ENCODE measurements at regions not wholly inside any gene's neighbourhood (a gene's known extent, or its start where the extent isn't known, plus 50 kb on each side); places are given as distances from the start of the nearest gene placed in this dataset.

DNA sequence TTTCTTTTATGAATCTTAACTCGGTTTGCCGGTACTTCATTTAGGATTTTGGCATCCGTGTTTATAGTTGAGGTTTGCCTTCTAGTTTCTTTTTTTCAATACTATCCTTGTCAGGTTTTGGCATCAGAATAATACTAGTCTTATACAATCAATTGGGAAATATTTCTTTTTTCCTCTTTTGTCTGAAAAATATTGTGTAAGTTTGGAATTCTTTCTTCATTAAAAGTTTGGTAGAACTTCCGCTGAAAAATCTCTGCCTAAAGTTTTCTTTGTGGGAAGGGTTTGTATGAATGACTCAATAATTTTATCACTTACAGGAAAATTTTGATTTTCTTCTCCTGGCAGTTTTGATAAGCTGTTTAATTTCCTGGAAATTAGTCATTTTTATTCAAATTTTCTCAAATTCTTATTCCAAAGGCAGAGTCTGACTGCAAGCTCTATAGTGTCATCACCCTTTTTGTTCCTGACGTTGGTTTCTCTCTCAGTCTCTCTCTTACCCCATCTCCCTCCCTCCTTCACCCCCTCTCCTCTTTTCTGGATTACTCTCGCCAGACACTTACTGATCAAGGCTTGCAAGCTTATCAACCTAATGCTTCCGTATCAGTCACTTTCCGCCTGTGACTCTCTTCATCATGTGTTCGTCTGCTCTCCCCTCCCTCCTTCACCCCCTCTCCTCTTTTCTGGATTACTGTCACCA, 555.7 kb downstream of the TBC1D22A start:
- WGBS, 2 experiments (ENCODE audit: extremely low coverage in 2 of 2, insufficient read length in 1 of 2) = 18% methylated on average over 3 of the region's 9 CpGs; no CpG with 5 or more reads in 1 of the 2 experiments
- Histone ChIP-seq H4K5ac (ENCODE audit: low read depth, low read length) (no peak overlapping the region), H4K91ac (ENCODE audit: insufficient read depth, low read depth, low read length) (no peak overlapping the region), H3K4me3 (ENCODE audit: insufficient read depth, low read depth, low read length) (no peak overlapping the region), H2BK120ac (ENCODE audit: low read depth, low read length) (no peak overlapping the region), H3K79me1 (ENCODE audit: low read depth in 1 of 2, low read length in 2 of 2) (no peaks in the 10 kb centered on the region), H2AFZ (replicated peaks; ENCODE audit: low read length, poor library complexity) (peak overlapping the region; percentile 41), H2AK9ac (replicated peaks; ENCODE audit: low read depth, low read length, poor library complexity) (no peak overlapping the region), H3K4ac (ENCODE audit: low read depth, low read length) (no peak overlapping the region), H2BK5ac (ENCODE audit: low read depth, low read length, poor library complexity, severe bottlenecking) (no peak overlapping the region), H3K56ac (ENCODE audit: extremely low read depth, insufficient read depth, low read length) (no peak overlapping the region), H4K20me1 (ENCODE audit: insufficient read depth, low read length) (no peaks in the 10 kb centered on the region), H3K4me1 (ENCODE audit: control insufficient read depth, insufficient read depth, low read length) (no peaks in the 10 kb centered on the region), H3K14ac (replicated peaks; ENCODE audit: low read depth, low read length) (no peak overlapping the region), H3K27ac (ENCODE audit: insufficient read depth, low read length) (no peak overlapping the region), H3K27me3 (ENCODE audit: control insufficient read depth, insufficient read depth, low read length) (peaks cover 2% of the 10 kb centered on the region; the same call in 1 of the 2 replicates), H2AK5ac (ENCODE audit: low read depth, low read length) (no peak overlapping the region), H2BK20ac (ENCODE audit: low read depth, low read length) (no peak overlapping the region), H3K9me3 (ENCODE audit: control insufficient read depth, insufficient read depth, low read length) (peaks cover 2% of the 10 kb centered on the region), H3K4me2 (ENCODE audit: low read depth, low read length) (no peak overlapping the region), H4K8ac (ENCODE audit: low read depth in 2 of 2, low read length in 2 of 2) (no peak overlapping the region), H2BK15ac (ENCODE audit: low read depth, low read length) (no peak overlapping the region), H3K36me3 (ENCODE audit: control insufficient read depth, insufficient read depth, low read length) (no peaks in the 10 kb centered on the region), H3K23ac (ENCODE audit: low read depth, low read length) (no peak overlapping the region), H3K9me1 (ENCODE audit: insufficient read depth, low read length) (no peaks in the 10 kb centered on the region), H3K18ac (ENCODE audit: low read depth, low read length) (no peak overlapping the region), H3K9ac (ENCODE audit: low read depth, low read length) (no peak overlapping the region)
- intact Hi-C loops (cut with micrococcal nuclease) (no loop called here), in situ Hi-C loops (cut with MboI; ENCODE audit: low sequenced_read_pairs) (no loop called here), dilution Hi-C loops (cut with HindIII; ENCODE audit: low sequenced_read_pairs, unreplicated experiment) (no loop called here)
- DNase-seq = no peak
- no peak for ATAC-seq (ENCODE audit: low read depth)
- TF ChIP-seq, protein P1, sequence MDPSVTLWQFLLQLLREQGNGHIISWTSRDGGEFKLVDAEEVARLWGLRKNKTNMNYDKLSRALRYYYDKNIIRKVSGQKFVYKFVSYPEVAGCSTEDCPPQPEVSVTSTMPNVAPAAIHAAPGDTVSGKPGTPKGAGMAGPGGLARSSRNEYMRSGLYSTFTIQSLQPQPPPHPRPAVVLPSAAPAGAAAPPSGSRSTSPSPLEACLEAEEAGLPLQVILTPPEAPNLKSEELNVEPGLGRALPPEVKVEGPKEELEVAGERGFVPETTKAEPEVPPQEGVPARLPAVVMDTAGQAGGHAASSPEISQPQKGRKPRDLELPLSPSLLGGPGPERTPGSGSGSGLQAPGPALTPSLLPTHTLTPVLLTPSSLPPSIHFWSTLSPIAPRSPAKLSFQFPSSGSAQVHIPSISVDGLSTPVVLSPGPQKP (IDR thresholded peaks at IDR 0.05; ENCODE audit: borderline replicate concordance, low read depth, low read length) = no peak
- no peak for TF ChIP-seq CHD1 (IDR thresholded peaks at IDR 0.05; ENCODE audit: low read depth, low read length)
- TF ChIP-seq MAZ (IDR thresholded peaks at IDR 0.05; ENCODE audit: borderline replicate concordance, low read depth, low read length) = no peak
- TF ChIP-seq, protein P2, sequence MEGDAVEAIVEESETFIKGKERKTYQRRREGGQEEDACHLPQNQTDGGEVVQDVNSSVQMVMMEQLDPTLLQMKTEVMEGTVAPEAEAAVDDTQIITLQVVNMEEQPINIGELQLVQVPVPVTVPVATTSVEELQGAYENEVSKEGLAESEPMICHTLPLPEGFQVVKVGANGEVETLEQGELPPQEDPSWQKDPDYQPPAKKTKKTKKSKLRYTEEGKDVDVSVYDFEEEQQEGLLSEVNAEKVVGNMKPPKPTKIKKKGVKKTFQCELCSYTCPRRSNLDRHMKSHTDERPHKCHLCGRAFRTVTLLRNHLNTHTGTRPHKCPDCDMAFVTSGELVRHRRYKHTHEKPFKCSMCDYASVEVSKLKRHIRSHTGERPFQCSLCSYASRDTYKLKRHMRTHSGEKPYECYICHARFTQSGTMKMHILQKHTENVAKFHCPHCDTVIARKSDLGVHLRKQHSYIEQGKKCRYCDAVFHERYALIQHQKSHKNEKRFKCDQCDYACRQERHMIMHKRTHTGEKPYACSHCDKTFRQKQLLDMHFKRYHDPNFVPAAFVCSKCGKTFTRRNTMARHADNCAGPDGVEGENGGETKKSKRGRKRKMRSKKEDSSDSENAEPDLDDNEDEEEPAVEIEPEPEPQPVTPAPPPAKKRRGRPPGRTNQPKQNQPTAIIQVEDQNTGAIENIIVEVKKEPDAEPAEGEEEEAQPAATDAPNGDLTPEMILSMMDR (conservative IDR thresholded peaks at IDR 0.05; ENCODE audit: low read depth, low read length) = no peak
- no peak for TF ChIP-seq CEBPB (IDR thresholded peaks at IDR 0.05; ENCODE audit: low read depth, low read length)
- TF ChIP-seq POLR2A (IDR thresholded peaks at IDR 0.05; ENCODE audit: low read depth, low read length) = no peak
- TF ChIP-seq MAFK (IDR thresholded peaks at IDR 0.05; ENCODE audit: low read depth, low read length) = no peak
- TF ChIP-seq RCOR1 (IDR thresholded peaks at IDR 0.05; ENCODE audit: insufficient replicate concordance, low read length) = no peak
- no peak for TF ChIP-seq NFE2L2 (IDR thresholded peaks at IDR 0.05; ENCODE audit: low read depth, low read length)
- TF ChIP-seq, protein P3, sequence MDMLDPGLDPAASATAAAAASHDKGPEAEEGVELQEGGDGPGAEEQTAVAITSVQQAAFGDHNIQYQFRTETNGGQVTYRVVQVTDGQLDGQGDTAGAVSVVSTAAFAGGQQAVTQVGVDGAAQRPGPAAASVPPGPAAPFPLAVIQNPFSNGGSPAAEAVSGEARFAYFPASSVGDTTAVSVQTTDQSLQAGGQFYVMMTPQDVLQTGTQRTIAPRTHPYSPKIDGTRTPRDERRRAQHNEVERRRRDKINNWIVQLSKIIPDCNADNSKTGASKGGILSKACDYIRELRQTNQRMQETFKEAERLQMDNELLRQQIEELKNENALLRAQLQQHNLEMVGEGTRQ (IDR thresholded peaks at IDR 0.05; ENCODE audit: low read depth, low read length) = no peak
- TF ChIP-seq RAD21 (IDR thresholded peaks at IDR 0.05; ENCODE audit: low read length) = no peak
- no peak for TF ChIP-seq SMC3 (IDR thresholded peaks at IDR 0.05; ENCODE audit: low read depth, low read length)
- BruUV-seq (replicated peaks) = no TSS peak
- ChIA-PET POLR2A (ENCODE audit: unreplicated experiment) (no interaction called here), CTCF (no interaction called here)

All from IMR-90 (cell line).